SU-DHL-6 (cell line): ENCODE measurements at regions not wholly inside any gene's neighbourhood (a gene's known extent, or its start where the extent isn't known, plus 50 kb on each side); places are given as distances from the start of the nearest gene placed in this dataset.
"Not testable (repeated sequence)": the region's sequence is repeated elsewhere in the genome, so short reads cannot be mapped to it uniquely, and the experiment has no call there.

Experiments used
- H2AFZ ChIP-seq: fragments of 200-600 bp; sonication (generic); 2 replicates; pipeline ENCODE4 v1.6.1; 2014; ENCODE audit warnings: low read depth, mild to moderate bottlenecking, moderate library complexity, mixed read lengths, antibody characterized with exemption, low read length; ENCODE audit not compliant: severe bottlenecking
- H3F3A ChIP-seq: fragments of 200-600 bp; shearing (Covaris generic); 2 replicates; pipeline ENCODE4 v1.6.0; 2016; ENCODE audit warnings: antibody characterized with exemption, mild to moderate bottlenecking; ENCODE audit not compliant: insufficient read depth
- H3K27ac ChIP-seq: fragments of 200-600 bp; sonication (generic); 2 replicates; pipeline ENCODE4 v1.5.1; 2016; ENCODE audit warnings: low read depth, mild to moderate bottlenecking, low read length, moderate library complexity, mixed read lengths
- H3K27me3 ChIP-seq: fragments of 200-600 bp; sonication (generic), shearing (Covaris generic); 2 replicates; pipeline ENCODE4 v1.6.0; 2014; ENCODE audit warnings: mild to moderate bottlenecking, low read length
- H3K36me3 ChIP-seq: fragments of 200-600 bp; sonication (generic); 2 replicates; pipeline ENCODE4 v1.6.1; 2014; ENCODE audit warnings: mild to moderate bottlenecking, low read length, mixed read lengths
- H3K4me2 ChIP-seq: fragments of 300-600, 200-600 bp; shearing (Covaris generic), sonication (generic); 2 replicates; pipeline ENCODE4 v1.6.0; 2014; ENCODE audit warnings: low read length, low read depth, mild to moderate bottlenecking; ENCODE audit not compliant: poor library complexity, severe bottlenecking
- H3K4me3 ChIP-seq: fragments of 200-600 bp; sonication (generic); 2 replicates; pipeline ENCODE4 v1.5.1; 2014; ENCODE audit warnings: antibody characterized with exemption, low read length, mild to moderate bottlenecking, mixed read lengths; ENCODE audit not compliant: insufficient read depth, poor library complexity, severe bottlenecking
- H3K79me2 ChIP-seq: fragments of 200-600 bp; sonication (generic); 2 replicates; pipeline ENCODE4 v1.6.1; 2014; ENCODE audit warnings: mild to moderate bottlenecking, low read length, moderate library complexity; ENCODE audit not compliant: insufficient read depth
- H3K9ac ChIP-seq: fragments of 200-600 bp; sonication (generic); 2 replicates; pipeline ENCODE4 v1.7.0; 2014; ENCODE audit warnings: mild to moderate bottlenecking, low read length
- H3K9me2 ChIP-seq: fragments of 200-600 bp; sonication (generic); replicated peaks from 2 replicates; pipeline ENCODE4 v1.6.1; 2014; ENCODE audit warnings: low read length; ENCODE audit not compliant: insufficient read depth
- H3K9me3 ChIP-seq: fragments of 200-600 bp; sonication (generic); 2 replicates; pipeline ENCODE4 v1.6.1; 2014; ENCODE audit warnings: low read length, mixed read lengths; ENCODE audit not compliant: insufficient read depth
- H4K20me1 ChIP-seq: fragments of 200-600 bp; sonication (generic); 2 replicates; pipeline ENCODE4 v1.6.1; 2014; ENCODE audit warnings: low read depth, mild to moderate bottlenecking, antibody characterized with exemption, low read length, moderate library complexity, mixed read lengths
- EZH2phosphoT487 ChIP-seq: fragments of 200-600 bp; sonication (generic), shearing (Covaris generic); conservative IDR thresholded peaks from 2 replicates; pipeline ENCODE4 v1.6.1; 2018; ENCODE audit warnings: mild to moderate bottlenecking, antibody characterized with exemption, low read length, moderate library complexity, mixed read lengths
- TF ChIP-seq, protein P1 (sequence below): fragments of 200-600 bp; sonication (generic); IDR thresholded peaks from one replicate; pipeline ENCODE4 v1.5.1; 2017; ENCODE audit warnings: antibody characterized with exemption, mild to moderate bottlenecking, low read length, moderate library complexity; ENCODE audit not compliant: insufficient read depth, poor library complexity, severe bottlenecking

DNA sequence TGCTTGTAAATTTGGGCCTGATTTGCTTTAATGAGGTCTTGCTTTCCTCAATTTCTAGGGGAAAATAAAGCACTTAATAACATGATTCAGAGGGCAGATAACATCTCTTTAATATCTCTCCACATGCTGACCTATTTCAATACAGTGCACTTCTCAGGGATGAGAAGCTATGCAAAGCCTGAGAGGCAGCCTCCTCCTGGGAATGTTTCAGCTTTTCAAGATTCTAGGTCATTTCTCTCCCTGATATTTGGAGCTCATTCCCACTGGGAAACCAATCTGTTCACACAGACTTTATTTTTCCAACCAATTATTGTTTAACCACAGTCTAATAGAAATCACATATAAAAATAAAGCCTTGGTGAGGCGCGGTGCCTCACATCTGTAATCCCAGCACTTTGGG is 67.0 kb upstream of the LSAMP start:
- H4K20me1 ChIP-seq = no peaks in the 10 kb centered on the region
- H3K79me2 ChIP-seq = no peaks in the 10 kb centered on the region
- no peaks in the 10 kb centered on the region for H3F3A ChIP-seq
- no peaks in the 10 kb centered on the region for H3K27me3 ChIP-seq
- H3K4me2 ChIP-seq = no peak overlapping the region
- no peak overlapping the region for H3K27ac ChIP-seq
- H2AFZ ChIP-seq = no peak overlapping the region
- H3K36me3 ChIP-seq = no peaks in the 10 kb centered on the region
- H3K4me3 ChIP-seq = no peak overlapping the region
- no peaks in the 10 kb centered on the region for H3K9me2 ChIP-seq
- TF ChIP-seq, protein P1, sequence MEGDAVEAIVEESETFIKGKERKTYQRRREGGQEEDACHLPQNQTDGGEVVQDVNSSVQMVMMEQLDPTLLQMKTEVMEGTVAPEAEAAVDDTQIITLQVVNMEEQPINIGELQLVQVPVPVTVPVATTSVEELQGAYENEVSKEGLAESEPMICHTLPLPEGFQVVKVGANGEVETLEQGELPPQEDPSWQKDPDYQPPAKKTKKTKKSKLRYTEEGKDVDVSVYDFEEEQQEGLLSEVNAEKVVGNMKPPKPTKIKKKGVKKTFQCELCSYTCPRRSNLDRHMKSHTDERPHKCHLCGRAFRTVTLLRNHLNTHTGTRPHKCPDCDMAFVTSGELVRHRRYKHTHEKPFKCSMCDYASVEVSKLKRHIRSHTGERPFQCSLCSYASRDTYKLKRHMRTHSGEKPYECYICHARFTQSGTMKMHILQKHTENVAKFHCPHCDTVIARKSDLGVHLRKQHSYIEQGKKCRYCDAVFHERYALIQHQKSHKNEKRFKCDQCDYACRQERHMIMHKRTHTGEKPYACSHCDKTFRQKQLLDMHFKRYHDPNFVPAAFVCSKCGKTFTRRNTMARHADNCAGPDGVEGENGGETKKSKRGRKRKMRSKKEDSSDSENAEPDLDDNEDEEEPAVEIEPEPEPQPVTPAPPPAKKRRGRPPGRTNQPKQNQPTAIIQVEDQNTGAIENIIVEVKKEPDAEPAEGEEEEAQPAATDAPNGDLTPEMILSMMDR = no peak
- no peak for TF ChIP-seq EZH2phosphoT487
- no peaks in the 10 kb centered on the region for H3K9me3 ChIP-seq
- no peak overlapping the region for H3K9ac ChIP-seq

DNA sequence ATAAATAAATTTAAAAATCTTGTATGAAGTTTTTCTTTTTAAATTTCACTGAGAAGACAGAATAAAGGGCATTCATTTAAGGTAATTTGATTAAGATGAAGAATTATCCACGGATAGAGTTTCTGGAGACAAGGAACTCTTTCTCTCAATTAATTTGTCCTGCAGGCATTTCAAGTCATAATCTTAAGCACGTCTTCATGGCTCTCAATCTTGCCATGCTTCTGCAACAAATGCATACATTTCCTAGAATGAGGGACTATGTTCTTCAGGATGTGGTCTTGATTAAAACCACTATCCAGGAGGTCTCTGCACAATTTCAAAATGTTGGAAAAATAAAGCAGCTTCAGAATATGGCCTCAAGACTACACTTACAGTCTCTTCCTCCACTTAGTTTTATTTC is 67.6 kb upstream of the LSAMP start:
- H3K9me3 ChIP-seq = no peaks in the 10 kb centered on the region
- H3K27ac ChIP-seq = no peak overlapping the region
- no peaks in the 10 kb centered on the region for H3K27me3 ChIP-seq
- no peak overlapping the region for H3K9ac ChIP-seq
- H3K36me3 ChIP-seq = no peaks in the 10 kb centered on the region
- H3K79me2 ChIP-seq = no peaks in the 10 kb centered on the region
- H3K9me2 ChIP-seq = no peaks in the 10 kb centered on the region
- TF ChIP-seq EZH2phosphoT487 = no peak
- TF ChIP-seq, protein P1 = no peak
- no peak overlapping the region for H3K4me3 ChIP-seq
- no peaks in the 10 kb centered on the region for H4K20me1 ChIP-seq
- H2AFZ ChIP-seq = no peak overlapping the region
- H3F3A ChIP-seq = no peaks in the 10 kb centered on the region
- H3K4me2 ChIP-seq = no peak overlapping the region

DNA sequence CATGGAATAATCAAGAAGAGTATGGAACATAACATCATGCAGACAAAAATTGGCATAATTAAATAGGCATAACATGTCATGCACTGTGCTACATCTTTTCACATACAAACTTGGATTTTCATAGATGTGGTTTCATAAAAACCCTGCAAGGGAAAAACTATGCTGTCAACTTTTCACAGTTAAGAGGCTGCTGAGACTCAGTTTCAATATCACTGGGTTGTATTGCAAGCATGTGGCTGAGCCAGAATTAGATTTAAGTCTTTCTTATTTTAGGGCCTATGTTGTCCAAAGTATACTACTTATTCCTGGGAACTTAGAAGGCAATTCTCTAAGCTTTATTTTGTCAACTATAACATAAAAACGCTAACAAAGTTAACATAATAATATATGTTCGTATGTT is 70.7 kb upstream of the LSAMP start:
- no peak overlapping the region for H3K27ac ChIP-seq
- no peaks in the 10 kb centered on the region for H3K27me3 ChIP-seq
- no peaks in the 10 kb centered on the region for H3K79me2 ChIP-seq
- no peaks in the 10 kb centered on the region for H3F3A ChIP-seq
- H3K4me2 ChIP-seq = no peak overlapping the region
- H4K20me1 ChIP-seq = no peaks in the 10 kb centered on the region
- H3K9me2 ChIP-seq = no peaks in the 10 kb centered on the region
- H3K9ac ChIP-seq = no peak overlapping the region
- H3K9me3 ChIP-seq = no peaks in the 10 kb centered on the region
- H2AFZ ChIP-seq = no peak overlapping the region
- H3K4me3 ChIP-seq = no peak overlapping the region
- TF ChIP-seq EZH2phosphoT487 = no peak
- TF ChIP-seq, protein P1 = no peak
- H3K36me3 ChIP-seq = no peaks in the 10 kb centered on the region

DNA sequence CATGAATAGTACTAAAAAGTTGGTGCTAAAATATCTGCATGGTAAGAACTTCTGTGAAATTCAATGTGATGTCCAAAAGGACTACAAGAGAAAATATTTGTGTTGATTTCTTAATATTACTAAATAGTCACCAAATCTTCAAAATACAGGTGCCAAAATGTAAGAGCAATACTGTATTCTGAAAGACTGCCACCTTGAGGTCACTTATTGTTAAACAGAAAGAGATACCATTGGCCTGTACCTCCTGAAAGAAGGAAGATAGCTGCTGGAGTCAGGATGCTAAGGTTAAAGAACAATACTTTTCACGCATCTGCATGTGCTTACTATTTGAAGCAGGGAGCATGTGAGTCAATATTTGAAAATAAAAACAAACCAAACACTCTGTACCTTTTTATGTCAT is 72.0 kb upstream of the LSAMP start:
- Histone ChIP-seq H3K9ac (no peak overlapping the region), H3K27ac (no peak overlapping the region), H3K4me2 (no peak overlapping the region), H3K4me3 (no peak overlapping the region), H3F3A (no peaks in the 10 kb centered on the region), H4K20me1 (no peaks in the 10 kb centered on the region), H3K9me3 (no peaks in the 10 kb centered on the region), H2AFZ (no peak overlapping the region), H3K36me3 (no peaks in the 10 kb centered on the region), H3K79me2 (no peaks in the 10 kb centered on the region), H3K9me2 (no peaks in the 10 kb centered on the region), H3K27me3 (no peaks in the 10 kb centered on the region)
- TF ChIP-seq EZH2phosphoT487 = no peak
- TF ChIP-seq, protein P1 = peak; percentile 30

DNA sequence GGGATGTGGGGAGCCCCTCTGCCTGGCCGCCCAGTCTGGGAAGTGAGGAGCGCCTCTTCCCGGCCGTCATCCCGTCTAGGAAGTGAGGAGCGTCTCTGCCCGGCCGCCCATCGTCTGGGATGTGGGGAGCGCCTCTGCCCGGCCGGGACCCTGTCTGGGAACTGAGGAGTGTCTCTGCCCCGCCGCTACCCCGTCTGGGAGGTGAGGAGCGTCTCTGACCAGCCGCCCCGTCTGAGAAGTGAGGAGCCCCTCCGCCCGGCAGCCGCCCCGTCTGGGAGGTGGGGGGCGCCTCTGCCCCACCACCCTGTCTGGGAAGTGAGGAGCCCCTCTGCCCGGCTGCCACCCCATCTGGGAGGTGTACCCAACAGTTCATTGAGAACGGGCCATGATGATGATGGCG is 73.8 kb upstream of the LSAMP start:
- H3K9me3 ChIP-seq, H4K20me1 ChIP-seq, H3K79me2 ChIP-seq, H3K9me2 ChIP-seq, H3K4me2 ChIP-seq, H3K27ac ChIP-seq, H3K36me3 ChIP-seq, H3F3A ChIP-seq, H2AFZ ChIP-seq, H3K27me3 ChIP-seq, H3K9ac ChIP-seq, H3K4me3 ChIP-seq: not testable (repeated sequence)
